OCI-M2 (cell line): ENCODE measurements at regions not wholly inside any gene's neighbourhood (a gene's known extent, or its start where the extent isn't known, plus 50 kb on each side); places are given as distances from the start of the nearest gene placed in this dataset.
"Not testable (repeated sequence)": the region's sequence is repeated elsewhere in the genome, so short reads cannot be mapped to it uniquely, and the experiment has no call there.

ENCODE experiments used
- DNase-seq: peaks from one replicate; lab custom pipeline; 2025; ENCODE audit not compliant: unreplicated experiment; lab: John Stamatoyannopoulos, UW

GRCh38 chr6:15184441-15184861, 61.4 kb upstream of the JARID2 start:
- no peak for DNase-seq

- not testable (repeated sequence) for DNase-seq
These were observed 60.8 kb upstream of the JARID2 start for GRCh38 chr6:15185111-15185510.

GRCh38 chr6:15193451-15193850, 52.4 kb upstream of the JARID2 start:
- DNase-seq: not testable (repeated sequence)

GRCh38 chr6:15194453-15194852, 51.4 kb upstream of the JARID2 start:
- DNase-seq: no peak
